ENCODE measurements at regions not wholly inside any gene's neighbourhood (a gene's known extent, or its start where the extent isn't known, plus 50 kb on each side); places are given as distances from the start of the nearest gene placed in this dataset.

DNA sequence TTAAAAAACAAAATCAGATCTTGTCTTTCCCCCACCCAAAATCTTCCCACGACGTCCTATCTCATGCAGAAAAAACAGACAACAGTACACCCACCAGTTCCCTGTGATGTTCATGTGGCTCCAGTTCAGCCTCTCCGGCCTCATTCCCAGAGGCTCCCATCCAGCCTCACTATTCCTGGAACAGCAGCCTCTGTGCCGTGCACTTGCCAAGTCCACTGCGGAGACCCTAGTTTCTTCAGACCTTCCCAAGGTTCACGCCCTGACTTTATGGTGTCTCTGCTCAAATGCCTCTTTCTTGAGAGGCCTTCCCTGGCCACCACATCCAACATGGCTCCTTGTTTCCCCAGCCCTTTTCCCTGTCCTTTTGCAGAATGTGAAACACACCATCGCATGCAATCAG lies 106.3 kb upstream of the BACE2 start (continued):
- TF ChIP-seq, protein P1, sequence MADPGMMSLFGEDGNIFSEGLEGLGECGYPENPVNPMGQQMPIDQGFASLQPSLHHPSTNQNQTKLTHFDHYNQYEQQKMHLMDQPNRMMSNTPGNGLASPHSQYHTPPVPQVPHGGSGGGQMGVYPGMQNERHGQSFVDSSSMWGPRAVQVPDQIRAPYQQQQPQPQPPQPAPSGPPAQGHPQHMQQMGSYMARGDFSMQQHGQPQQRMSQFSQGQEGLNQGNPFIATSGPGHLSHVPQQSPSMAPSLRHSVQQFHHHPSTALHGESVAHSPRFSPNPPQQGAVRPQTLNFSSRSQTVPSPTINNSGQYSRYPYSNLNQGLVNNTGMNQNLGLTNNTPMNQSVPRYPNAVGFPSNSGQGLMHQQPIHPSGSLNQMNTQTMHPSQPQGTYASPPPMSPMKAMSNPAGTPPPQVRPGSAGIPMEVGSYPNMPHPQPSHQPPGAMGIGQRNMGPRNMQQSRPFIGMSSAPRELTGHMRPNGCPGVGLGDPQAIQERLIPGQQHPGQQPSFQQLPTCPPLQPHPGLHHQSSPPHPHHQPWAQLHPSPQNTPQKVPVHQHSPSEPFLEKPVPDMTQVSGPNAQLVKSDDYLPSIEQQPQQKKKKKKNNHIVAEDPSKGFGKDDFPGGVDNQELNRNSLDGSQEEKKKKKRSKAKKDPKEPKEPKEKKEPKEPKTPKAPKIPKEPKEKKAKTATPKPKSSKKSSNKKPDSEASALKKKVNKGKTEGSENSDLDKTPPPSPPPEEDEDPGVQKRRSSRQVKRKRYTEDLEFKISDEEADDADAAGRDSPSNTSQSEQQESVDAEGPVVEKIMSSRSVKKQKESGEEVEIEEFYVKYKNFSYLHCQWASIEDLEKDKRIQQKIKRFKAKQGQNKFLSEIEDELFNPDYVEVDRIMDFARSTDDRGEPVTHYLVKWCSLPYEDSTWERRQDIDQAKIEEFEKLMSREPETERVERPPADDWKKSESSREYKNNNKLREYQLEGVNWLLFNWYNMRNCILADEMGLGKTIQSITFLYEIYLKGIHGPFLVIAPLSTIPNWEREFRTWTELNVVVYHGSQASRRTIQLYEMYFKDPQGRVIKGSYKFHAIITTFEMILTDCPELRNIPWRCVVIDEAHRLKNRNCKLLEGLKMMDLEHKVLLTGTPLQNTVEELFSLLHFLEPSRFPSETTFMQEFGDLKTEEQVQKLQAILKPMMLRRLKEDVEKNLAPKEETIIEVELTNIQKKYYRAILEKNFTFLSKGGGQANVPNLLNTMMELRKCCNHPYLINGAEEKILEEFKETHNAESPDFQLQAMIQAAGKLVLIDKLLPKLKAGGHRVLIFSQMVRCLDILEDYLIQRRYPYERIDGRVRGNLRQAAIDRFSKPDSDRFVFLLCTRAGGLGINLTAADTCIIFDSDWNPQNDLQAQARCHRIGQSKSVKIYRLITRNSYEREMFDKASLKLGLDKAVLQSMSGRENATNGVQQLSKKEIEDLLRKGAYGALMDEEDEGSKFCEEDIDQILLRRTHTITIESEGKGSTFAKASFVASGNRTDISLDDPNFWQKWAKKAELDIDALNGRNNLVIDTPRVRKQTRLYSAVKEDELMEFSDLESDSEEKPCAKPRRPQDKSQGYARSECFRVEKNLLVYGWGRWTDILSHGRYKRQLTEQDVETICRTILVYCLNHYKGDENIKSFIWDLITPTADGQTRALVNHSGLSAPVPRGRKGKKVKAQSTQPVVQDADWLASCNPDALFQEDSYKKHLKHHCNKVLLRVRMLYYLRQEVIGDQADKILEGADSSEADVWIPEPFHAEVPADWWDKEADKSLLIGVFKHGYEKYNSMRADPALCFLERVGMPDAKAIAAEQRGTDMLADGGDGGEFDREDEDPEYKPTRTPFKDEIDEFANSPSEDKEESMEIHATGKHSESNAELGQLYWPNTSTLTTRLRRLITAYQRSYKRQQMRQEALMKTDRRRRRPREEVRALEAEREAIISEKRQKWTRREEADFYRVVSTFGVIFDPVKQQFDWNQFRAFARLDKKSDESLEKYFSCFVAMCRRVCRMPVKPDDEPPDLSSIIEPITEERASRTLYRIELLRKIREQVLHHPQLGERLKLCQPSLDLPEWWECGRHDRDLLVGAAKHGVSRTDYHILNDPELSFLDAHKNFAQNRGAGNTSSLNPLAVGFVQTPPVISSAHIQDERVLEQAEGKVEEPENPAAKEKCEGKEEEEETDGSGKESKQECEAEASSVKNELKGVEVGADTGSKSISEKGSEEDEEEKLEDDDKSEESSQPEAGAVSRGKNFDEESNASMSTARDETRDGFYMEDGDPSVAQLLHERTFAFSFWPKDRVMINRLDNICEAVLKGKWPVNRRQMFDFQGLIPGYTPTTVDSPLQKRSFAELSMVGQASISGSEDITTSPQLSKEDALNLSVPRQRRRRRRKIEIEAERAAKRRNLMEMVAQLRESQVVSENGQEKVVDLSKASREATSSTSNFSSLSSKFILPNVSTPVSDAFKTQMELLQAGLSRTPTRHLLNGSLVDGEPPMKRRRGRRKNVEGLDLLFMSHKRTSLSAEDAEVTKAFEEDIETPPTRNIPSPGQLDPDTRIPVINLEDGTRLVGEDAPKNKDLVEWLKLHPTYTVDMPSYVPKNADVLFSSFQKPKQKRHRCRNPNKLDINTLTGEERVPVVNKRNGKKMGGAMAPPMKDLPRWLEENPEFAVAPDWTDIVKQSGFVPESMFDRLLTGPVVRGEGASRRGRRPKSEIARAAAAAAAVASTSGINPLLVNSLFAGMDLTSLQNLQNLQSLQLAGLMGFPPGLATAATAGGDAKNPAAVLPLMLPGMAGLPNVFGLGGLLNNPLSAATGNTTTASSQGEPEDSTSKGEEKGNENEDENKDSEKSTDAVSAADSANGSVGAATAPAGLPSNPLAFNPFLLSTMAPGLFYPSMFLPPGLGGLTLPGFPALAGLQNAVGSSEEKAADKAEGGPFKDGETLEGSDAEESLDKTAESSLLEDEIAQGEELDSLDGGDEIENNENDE (IDR thresholded peaks at IDR 0.05; ENCODE audit: insufficient replicate concordance, low read length), result no peak
- TF ChIP-seq JUND (IDR thresholded peaks at IDR 0.05; ENCODE audit: low read length), result no peak
- TF ChIP-seq TEAD4 (IDR thresholded peaks at IDR 0.05; ENCODE audit: low read depth, low read length), result no peak
- TF ChIP-seq CREB1 (IDR thresholded peaks at IDR 0.05), result no peak
- TF ChIP-seq BACH1 (IDR thresholded peaks at IDR 0.05; ENCODE audit: low read length), result no peak
- TF ChIP-seq JUN (IDR thresholded peaks at IDR 0.05; ENCODE audit: low read depth, low read length), result no peak
- no peak for TF ChIP-seq FOSL1 (IDR thresholded peaks at IDR 0.05; ENCODE audit: insufficient read depth, low read depth, low read length)
- TF ChIP-seq CTCF (IDR thresholded peaks at IDR 0.05; ENCODE audit: control extremely low read depth in 1 of 3, insufficient read depth in 1 of 3, low read depth in 1 of 3, low read length in 3 of 3), result no peak
- no peak for TF ChIP-seq CTBP2 (IDR thresholded peaks at IDR 0.05; ENCODE audit: borderline replicate concordance, insufficient read depth, insufficient read length, low read length)
- TF ChIP-seq NRF1 (IDR thresholded peaks at IDR 0.05; ENCODE audit: low read depth, low read length), result no peak
- TF ChIP-seq SP1 (IDR thresholded peaks at IDR 0.05; ENCODE audit: low read depth, low read length), result no peak

All from H1 (cell line).